Parathyroid adenoma (tissue), 2 donors: ENCODE measurements at regions not wholly inside any gene's neighbourhood (a gene's known extent, or its start where the extent isn't known, plus 50 kb on each side); places are given as distances from the start of the nearest gene placed in this dataset.

Experiments
- H2AFZ ChIP-seq: fragments of 300-600 bp; sonication (generic); one replicate; pipeline ENCODE4 v1.7.0; 2017; ENCODE audit warnings: antibody characterized with exemption, mild to moderate bottlenecking
- H3K27ac ChIP-seq: fragments of 300-600 bp; sonication (generic); one replicate; pipeline ENCODE4 v1.7.0; 2017
- H3K27me3 ChIP-seq: fragments of 300-600 bp; sonication (generic); one replicate; pipeline ENCODE4 v1.7.0; 2017; ENCODE audit warnings: low read length; ENCODE audit not compliant: control insufficient read depth, insufficient read depth
- H3K36me3 ChIP-seq: fragments of 300-600 bp; sonication (generic); one replicate; pipeline ENCODE4 v1.7.0; 2017; ENCODE audit warnings: low read length; ENCODE audit not compliant: control insufficient read depth, insufficient read depth
- H3K4me1 ChIP-seq: fragments of 300-600 bp; sonication (generic); one replicate; pipeline ENCODE4 v1.7.0; 2017; ENCODE audit warnings: control low read depth
- H3K4me2 ChIP-seq: fragments of 300-600 bp; sonication (generic); one replicate; pipeline ENCODE4 v1.7.0; 2017; ENCODE audit warnings: low read length
- H3K4me3 ChIP-seq: fragments of 300-600 bp; sonication (generic); one replicate; pipeline ENCODE4 v1.7.0; 2017; ENCODE audit warnings: low read depth, low read length
- H3K79me2 ChIP-seq: fragments of 300-600 bp; sonication (generic); one replicate; pipeline ENCODE4 v1.7.0; 2017; ENCODE audit warnings: control low read depth
- H3K9ac ChIP-seq: fragments of 300-600 bp; sonication (generic); one replicate; pipeline ENCODE4 v1.7.0; 2017; ENCODE audit warnings: mild to moderate bottlenecking
- H3K9me3 ChIP-seq: fragments of 300-600 bp; sonication (generic); one replicate; pipeline ENCODE4 v1.7.0; 2017; ENCODE audit warnings: low read length; ENCODE audit not compliant: control insufficient read depth
- CTCF ChIP-seq: fragments of 300-600 bp; sonication (generic); IDR thresholded peaks from one replicate; pipeline ENCODE4 v1.7.0; 2017; ENCODE audit warnings: antibody characterized with exemption, mild to moderate bottlenecking
- donor health status: primary hyperparathyroidism.

DNA sequence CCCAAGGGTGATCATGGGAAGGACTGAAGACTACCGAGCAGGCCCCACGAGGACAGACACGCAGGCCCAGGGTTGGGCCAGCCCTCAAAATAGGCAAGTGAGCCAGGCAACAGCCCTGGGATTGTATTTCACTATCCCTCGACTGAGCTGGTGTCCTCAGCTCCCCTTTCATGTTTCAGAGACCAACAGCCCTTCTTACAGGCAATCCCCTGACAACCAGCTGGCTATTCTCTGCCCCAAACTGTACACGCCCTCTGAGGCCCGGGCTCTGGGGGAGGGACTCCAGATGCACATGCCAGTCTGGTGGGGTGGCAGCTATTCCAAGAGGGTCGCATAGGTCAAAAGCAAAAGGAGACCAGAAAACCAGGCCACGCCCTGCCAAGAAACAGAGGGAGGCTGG, 243.0 kb downstream of the TOMM20 start:
- TF ChIP-seq CTCF = no peak
- Histone ChIP-seq H3K4me1 (peaks cover 8% of the 10 kb centered on the region), H3K79me2 (no peaks in the 10 kb centered on the region), H3K9me3 (no peaks in the 10 kb centered on the region), H2AFZ (no peak overlapping the region), H3K4me2 (no peak overlapping the region), H3K27me3 (no peaks in the 10 kb centered on the region), H3K36me3 (no peaks in the 10 kb centered on the region), H3K9ac (no peak overlapping the region), H3K27ac (no peak overlapping the region), H3K4me3 (no peak overlapping the region)

DNA sequence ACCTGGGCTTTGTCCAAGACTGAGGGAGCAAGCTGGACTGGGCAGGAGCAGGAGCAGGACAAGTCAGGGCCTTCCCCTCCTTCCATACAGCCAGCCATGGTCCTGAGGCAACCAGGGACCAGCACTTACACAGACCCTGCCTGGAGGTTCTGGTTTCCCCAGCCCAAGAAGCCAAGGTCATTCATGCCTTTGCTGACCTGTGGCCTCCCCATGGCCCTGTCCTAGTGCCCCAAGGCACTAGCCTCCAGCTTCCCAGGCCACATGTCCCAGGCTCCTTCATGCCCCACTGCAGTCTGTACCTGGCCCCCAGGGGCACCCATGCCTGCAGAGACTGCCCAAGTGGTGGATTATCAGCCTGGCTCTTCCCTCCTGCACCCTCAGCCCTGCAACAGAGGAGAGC, 243.9 kb downstream of the TOMM20 start:
- Histone ChIP-seq H3K9ac (no peak overlapping the region), H3K4me1 (peaks cover 8% of the 10 kb centered on the region), H3K79me2 (no peaks in the 10 kb centered on the region), H3K9me3 (no peaks in the 10 kb centered on the region), H2AFZ (no peak overlapping the region), H3K4me2 (no peak overlapping the region), H3K27ac (no peak overlapping the region), H3K4me3 (no peak overlapping the region), H3K27me3 (no peaks in the 10 kb centered on the region), H3K36me3 (no peaks in the 10 kb centered on the region)
- TF ChIP-seq CTCF = no peak

DNA sequence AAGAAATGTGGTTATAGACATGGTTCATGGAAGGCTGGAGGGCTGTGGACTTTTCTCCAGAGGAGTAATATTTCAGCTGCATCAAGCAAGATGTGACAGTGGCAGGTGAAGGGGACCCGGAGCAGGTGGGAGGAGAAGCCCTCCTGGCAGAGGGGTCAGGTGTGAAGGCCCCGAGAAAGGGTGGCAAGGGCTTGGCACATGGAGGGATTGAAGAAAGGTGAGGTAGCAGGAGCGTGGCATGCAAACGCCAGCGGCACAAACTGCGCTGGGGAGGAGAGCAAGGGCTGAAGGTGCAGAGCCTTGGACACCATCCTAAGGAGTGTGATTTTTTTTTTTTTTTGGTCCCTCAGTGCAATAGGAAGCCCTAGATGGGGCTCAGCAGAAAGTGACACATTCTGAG, 244.6 kb downstream of the TOMM20 start:
- H3K9me3 ChIP-seq = no peaks in the 10 kb centered on the region
- H2AFZ ChIP-seq = no peak overlapping the region
- H3K4me1 ChIP-seq = peaks cover 8% of the 10 kb centered on the region
- no peak overlapping the region for H3K9ac ChIP-seq
- H3K27me3 ChIP-seq = no peaks in the 10 kb centered on the region
- no peak overlapping the region for H3K27ac ChIP-seq
- H3K4me2 ChIP-seq = no peak overlapping the region
- H3K4me3 ChIP-seq = no peak overlapping the region
- no peaks in the 10 kb centered on the region for H3K79me2 ChIP-seq
- H3K36me3 ChIP-seq = no peaks in the 10 kb centered on the region
- TF ChIP-seq CTCF = no peak

GRCh38 chr1:234882898-234883297, 245.7 kb downstream of the TOMM20 start:
- Histone ChIP-seq H3K27ac (no peak overlapping the region), H3K9ac (no peak overlapping the region), H3K27me3 (no peaks in the 10 kb centered on the region), H3K79me2 (no peaks in the 10 kb centered on the region), H3K36me3 (no peaks in the 10 kb centered on the region), H3K4me2 (no peak overlapping the region), H2AFZ (no peak overlapping the region), H3K4me1 (peaks cover 8% of the 10 kb centered on the region), H3K4me3 (no peak overlapping the region), H3K9me3 (no peaks in the 10 kb centered on the region)
- no peak for TF ChIP-seq CTCF

- Histone ChIP-seq H3K9me3 (no peaks in the 10 kb centered on the region), H3K4me1 (peaks cover 8% of the 10 kb centered on the region), H3K4me2 (no peak overlapping the region), H2AFZ (no peak overlapping the region), H3K79me2 (no peaks in the 10 kb centered on the region), H3K27me3 (no peaks in the 10 kb centered on the region), H3K36me3 (no peaks in the 10 kb centered on the region), H3K4me3 (no peak overlapping the region), H3K27ac (no peak overlapping the region), H3K9ac (no peak overlapping the region)
- TF ChIP-seq CTCF = no peak
Measured at GRCh38 chr1:234881893-234882771, 246.5 kb downstream of the TOMM20 start.
